PC-9 (cell line): ENCODE measurements at regions not wholly inside any gene's neighbourhood (a gene's known extent, or its start where the extent isn't known, plus 50 kb on each side); places are given as distances from the start of the nearest gene placed in this dataset.
"Not testable (repeated sequence)": the region's sequence is repeated elsewhere in the genome, so short reads cannot be mapped to it uniquely, and the experiment has no call there.

Experiments used
- BruUV-seq: library from RNA; stranded (reverse); fragments of 400-500 nt; replicated peaks from 2 replicates; lab custom pipeline; 2021; lab: Mats Ljungman, UMichigan
- CTCF ChIA-PET: fragments of 300-600 bp; sonication (Branson Sonifier 250); formaldehyde crosslinking; loops from one replicate; lab custom pipeline; 2022; ENCODE audit warnings: antibody characterized with exemption; lab: Charles Lee
- POLR2A ChIA-PET: fragments of 300-600 bp; sonication (Branson Sonifier 250); formaldehyde crosslinking; loops from one replicate; lab custom pipeline; 2022; ENCODE audit warnings: antibody characterized with exemption; ENCODE audit not compliant: unreplicated experiment; lab: Charles Lee
- DNase-seq, 2 experiments: peaks; one replicate each; pipeline versions ENCODE4 v3.0.0 to v3.0.0-alpha.2; 2015 to 2022; ENCODE audit warnings: mixed read lengths in 1 of 2
- H2AFZ ChIP-seq: fragments of 200-600 bp; sonication (generic); 2 replicates; pipeline ENCODE4 v1.8.1; 2017; ENCODE audit warnings: antibody characterized with exemption
- H3F3A ChIP-seq: fragments of 200-600 bp; sonication (generic); 2 replicates; pipeline ENCODE4 v1.8.1; 2017; ENCODE audit warnings: antibody characterized with exemption, mild to moderate bottlenecking, low read depth; ENCODE audit not compliant: insufficient read depth
- H3K27ac ChIP-seq: fragments of 200-600 bp; sonication (generic); 2 replicates; pipeline ENCODE4 v1.6.1; 2016; ENCODE audit warnings: mixed run types
- H3K27me3 ChIP-seq: fragments of 200-600 bp; sonication (generic); 2 replicates; pipeline ENCODE4 v1.6.1; 2016; ENCODE audit warnings: low read depth, mixed run types; ENCODE audit not compliant: insufficient read depth
- H3K36me3 ChIP-seq: fragments of 200-600 bp; sonication (generic); 2 replicates; pipeline ENCODE4 v1.6.1; 2016; ENCODE audit warnings: low read depth, mixed run types
- H3K4me1 ChIP-seq: fragments of 200-600 bp; sonication (generic); replicated peaks from 2 replicates; pipeline ENCODE4 v1.6.1; 2016; ENCODE audit warnings: mixed run types; ENCODE audit not compliant: insufficient read depth
- H3K4me2 ChIP-seq: fragments of 200-600 bp; sonication (generic); 2 replicates; pipeline ENCODE4 v1.6.1; 2017; ENCODE audit warnings: mixed run types
- H3K4me3 ChIP-seq: fragments of 200-600 bp; sonication (generic); 2 replicates; pipeline ENCODE4 v1.6.1; 2016; ENCODE audit warnings: mixed run types
- H3K79me2 ChIP-seq: fragments of 200-600 bp; sonication (generic); 2 replicates; pipeline ENCODE4 v1.6.1; 2017; ENCODE audit warnings: low read depth, mixed run types
- H3K9me2 ChIP-seq: fragments of 200-600 bp; sonication (generic); 2 replicates; pipeline ENCODE4 v1.8.1; 2017; ENCODE audit warnings: mild to moderate bottlenecking; ENCODE audit not compliant: insufficient read depth
- H3K9me3 ChIP-seq: fragments of 200-600 bp; sonication (generic); 2 replicates; pipeline ENCODE4 v1.8.1; 2016; ENCODE audit warnings: low read depth; ENCODE audit not compliant: insufficient read depth
- H4K20me1 ChIP-seq: fragments of 200-600 bp; sonication (generic); 2 replicates; pipeline ENCODE4 v1.8.1; 2017; ENCODE audit not compliant: insufficient read depth
- CTCF ChIP-seq: fragments of 200-600 bp; sonication (generic); conservative IDR thresholded peaks from 2 replicates; pipeline ENCODE4 v1.6.1; 2017; ENCODE audit warnings: mixed run types, antibody characterized with exemption, mild to moderate bottlenecking, moderate library complexity
- EZH2 ChIP-seq: fragments of 200-600 bp; sonication (generic); IDR thresholded peaks from 2 replicates; pipeline ENCODE4 v1.8.0; 2017; ENCODE audit warnings: antibody characterized with exemption, low read depth
- intact Hi-C: fragments of 100-400 bp; cut with micrococcal nuclease; formaldehyde crosslinking; loops from one replicate; pipeline ENCODE4 v1.10.0; 2022; ENCODE audit not compliant: unreplicated experiment

- Histone ChIP-seq H2AFZ (no peak overlapping the region), H4K20me1 (no peaks in the 10 kb centered on the region), H3K9me3 (no peaks in the 10 kb centered on the region), H3F3A (no peaks in the 10 kb centered on the region), H3K9me2 (no peaks in the 10 kb centered on the region), H3K4me3 (no peak overlapping the region), H3K4me2 (no peak overlapping the region), H3K27me3 (no peaks in the 10 kb centered on the region), H3K4me1 (no peaks in the 10 kb centered on the region), H3K79me2 (no peaks in the 10 kb centered on the region), H3K36me3 (no peaks in the 10 kb centered on the region), H3K27ac (no peak overlapping the region)
- no peak for DNase-seq
- BruUV-seq = no TSS peak
- CTCF ChIA-PET = no interaction called here
- intact Hi-C loops = no loop called here
- no peak for TF ChIP-seq EZH2
- no peak for TF ChIP-seq CTCF
- POLR2A ChIA-PET = no interaction called here
Measured at GRCh38 chr4:162836773-162837172, 329.9 kb downstream of the NAF1 start.

GRCh38 chr4:162836258-162836657 is 330.4 kb downstream of the NAF1 start:
- H3K27me3 ChIP-seq, POLR2A ChIA-PET, H4K20me1 ChIP-seq, H3K9me3 ChIP-seq, DNase-seq, H3K4me2 ChIP-seq, H2AFZ ChIP-seq, BruUV-seq, H3K9me2 ChIP-seq, H3K36me3 ChIP-seq, CTCF ChIA-PET, intact Hi-C loops, H3K4me3 ChIP-seq, H3K79me2 ChIP-seq, H3K4me1 ChIP-seq, H3F3A ChIP-seq, H3K27ac ChIP-seq: not testable (repeated sequence)

GRCh38 chr4:162830899-162831298 is 335.8 kb downstream of the NAF1 start:
- intact Hi-C loops = no loop called here
- Histone ChIP-seq H3K4me2 (no peak overlapping the region), H2AFZ (no peak overlapping the region), H3K9me2 (no peaks in the 10 kb centered on the region), H3K4me3 (no peak overlapping the region), H3K79me2 (no peaks in the 10 kb centered on the region), H3K27me3 (no peaks in the 10 kb centered on the region), H3F3A (no peaks in the 10 kb centered on the region), H3K4me1 (no peaks in the 10 kb centered on the region), H3K27ac (no peak overlapping the region), H3K36me3 (no peaks in the 10 kb centered on the region), H4K20me1 (no peaks in the 10 kb centered on the region), H3K9me3 (no peaks in the 10 kb centered on the region)
- DNase-seq = no peak
- CTCF ChIA-PET = no interaction called here
- BruUV-seq = no TSS peak
- POLR2A ChIA-PET = no interaction called here
- TF ChIP-seq EZH2 = no peak
- no peak for TF ChIP-seq CTCF

- H2AFZ ChIP-seq, H3K4me1 ChIP-seq, H3K9me3 ChIP-seq, POLR2A ChIA-PET, H3K27ac ChIP-seq, H3K9me2 ChIP-seq, H3K36me3 ChIP-seq, H3K4me2 ChIP-seq, intact Hi-C loops, H3K27me3 ChIP-seq, DNase-seq, H4K20me1 ChIP-seq, CTCF ChIA-PET, H3K4me3 ChIP-seq, H3K79me2 ChIP-seq, H3F3A ChIP-seq, BruUV-seq: not testable (repeated sequence)
Measured at GRCh38 chr4:162817374-162817773, 349.3 kb downstream of the NAF1 start.
